Fibroblast of lung (primary cell): ENCODE measurements at regions not wholly inside any gene's neighbourhood (a gene's known extent, or its start where the extent isn't known, plus 50 kb on each side); places are given as distances from the start of the nearest gene placed in this dataset.

Experiments
- DNase-seq, 2 donors: peaks; one replicate each; pipeline versions ENCODE4 v3.0.0 to v3.0.0-alpha.2; 2010; ENCODE audit warnings: low read depth in 2 of 2
- H2AFZ ChIP-seq: 2 replicates; pipeline ENCODE4 v1.5.1; 2012; ENCODE audit warnings: low read length, control low read depth, inconsistent platforms
- H3K27ac ChIP-seq: 2 replicates; pipeline ENCODE4 v1.5.1; 2011; ENCODE audit warnings: low read length, control low read depth; ENCODE audit not compliant: insufficient read depth
- H3K27me3 ChIP-seq: 2 replicates; pipeline ENCODE4 v1.5.1; 2011; ENCODE audit warnings: mild to moderate bottlenecking, low read length; ENCODE audit not compliant: control insufficient read depth, insufficient read depth
- H3K36me3 ChIP-seq: 2 replicates; pipeline ENCODE4 v1.5.1; 2011; ENCODE audit warnings: low read length; ENCODE audit not compliant: control insufficient read depth, insufficient read depth
- H3K4me1 ChIP-seq: 2 replicates; pipeline ENCODE4 v1.5.1; 2011; ENCODE audit warnings: low read length; ENCODE audit not compliant: control insufficient read depth, insufficient read depth; ENCODE audit errors: extremely low read depth
- H3K4me2 ChIP-seq: 2 replicates; pipeline ENCODE4 v1.5.1; 2011; ENCODE audit warnings: low read length, control low read depth; ENCODE audit not compliant: insufficient read depth; ENCODE audit errors: extremely low read depth
- H3K4me3 ChIP-seq, 4 experiments: fragments of 200-600 bp in 1 of 4; sonication (generic) in 1 of 4; replicated peaks in 1 of 4; 2 replicates each; pipeline ENCODE4 v1.5.1; 2011 to 2016; ENCODE audit warnings: low read length in 4 of 4, low read depth in 3 of 4, mild to moderate bottlenecking in 3 of 4, control low read depth in 2 of 4, inconsistent platforms in 1 of 4, mixed read lengths in 1 of 4; ENCODE audit not compliant: insufficient read depth in 1 of 4; ENCODE audit errors: control extremely low read depth in 1 of 4
- H3K79me2 ChIP-seq: 2 replicates; pipeline ENCODE4 v1.5.1; 2012; ENCODE audit warnings: mild to moderate bottlenecking, low read length, inconsistent platforms; ENCODE audit not compliant: control insufficient read depth, insufficient read depth
- H3K9ac ChIP-seq: 2 replicates; pipeline ENCODE4 v1.5.1; 2011; ENCODE audit warnings: mild to moderate bottlenecking, low read length, control low read depth; ENCODE audit not compliant: insufficient read depth
- H3K9me3 ChIP-seq: 2 replicates; pipeline ENCODE4 v1.5.1; 2012; ENCODE audit warnings: low read depth, low read length; ENCODE audit not compliant: control insufficient read depth, insufficient read depth
- H4K20me1 ChIP-seq: 2 replicates; pipeline ENCODE4 v1.5.1; 2011; ENCODE audit warnings: low read length; ENCODE audit not compliant: control insufficient read depth, insufficient read depth; ENCODE audit errors: extremely low read depth
- CTCF ChIP-seq, 2 donors: IDR thresholded peaks in 1 of 2; conservative IDR thresholded peaks in 1 of 2; 1 replicate in 1 of 2; 2 replicates in 1 of 2; pipeline ENCODE4 v1.5.1; 2011 to 2012; ENCODE audit warnings: low read length in 2 of 2, control low read depth in 1 of 2, inconsistent platforms in 1 of 2, low read depth in 1 of 2, mild to moderate bottlenecking in 1 of 2
- EZH2 ChIP-seq: IDR thresholded peaks from 2 replicates; pipeline ENCODE4 v1.5.1; 2012; ENCODE audit warnings: low read length, control low read depth, mild to moderate bottlenecking; ENCODE audit errors: missing control alignments

- no peak overlapping the region for H3K27ac ChIP-seq
- TF ChIP-seq CTCF (conservative IDR thresholded peaks at IDR 0.05 in 1 of 2, IDR thresholded peaks at IDR 0.05 in 1 of 2; ENCODE audit: low read depth in 1 of 2, low read length in 2 of 2) (no peak), EZH2 (no peak)
- no peaks in the 10 kb centered on the region for H3K79me2 ChIP-seq
- H3K4me3 ChIP-seq: no peak overlapping the region
- no peak overlapping the region for H3K9ac ChIP-seq
- H3K9me3 ChIP-seq: no peaks in the 10 kb centered on the region
- no peaks in the 10 kb centered on the region for H4K20me1 ChIP-seq
- H3K4me1 ChIP-seq: no peaks in the 10 kb centered on the region
- peak in 1 of 2 donors; percentile 51 for DNase-seq
- H3K4me2 ChIP-seq: no peak overlapping the region
- no peaks in the 10 kb centered on the region for H3K27me3 ChIP-seq
- H3K36me3 ChIP-seq: no peaks in the 10 kb centered on the region
- H2AFZ ChIP-seq: no peak overlapping the region
Measured at GRCh38 chr3:5317557-5317956, 130.1 kb downstream of the EDEM1 start.

GRCh38 chr3:5319454-5319853 is 131.9 kb downstream of the EDEM1 start:
- H4K20me1 ChIP-seq: no peaks in the 10 kb centered on the region
- H3K4me2 ChIP-seq: no peak overlapping the region
- no peak overlapping the region for H2AFZ ChIP-seq
- no peaks in the 10 kb centered on the region for H3K4me1 ChIP-seq
- TF ChIP-seq EZH2: no peak
- no peak for TF ChIP-seq CTCF (conservative IDR thresholded peaks at IDR 0.05 in 1 of 2, IDR thresholded peaks at IDR 0.05 in 1 of 2; ENCODE audit: low read depth in 1 of 2, low read length in 2 of 2)
- DNase-seq: no peak
- H3K36me3 ChIP-seq: no peaks in the 10 kb centered on the region
- H3K4me3 ChIP-seq: no peak overlapping the region
- no peaks in the 10 kb centered on the region for H3K9me3 ChIP-seq
- no peaks in the 10 kb centered on the region for H3K79me2 ChIP-seq
- no peak overlapping the region for H3K9ac ChIP-seq
- H3K27ac ChIP-seq: no peak overlapping the region
- no peaks in the 10 kb centered on the region for H3K27me3 ChIP-seq

- no peaks in the 10 kb centered on the region for H3K27me3 ChIP-seq
- no peak overlapping the region for H3K9ac ChIP-seq
- no peak overlapping the region for H3K27ac ChIP-seq
- H3K9me3 ChIP-seq: no peaks in the 10 kb centered on the region
- no peaks in the 10 kb centered on the region for H3K36me3 ChIP-seq
- TF ChIP-seq EZH2 (no peak), CTCF (conservative IDR thresholded peaks at IDR 0.05 in 1 of 2, IDR thresholded peaks at IDR 0.05 in 1 of 2; ENCODE audit: low read depth in 1 of 2, low read length in 2 of 2) (no peak)
- H3K4me2 ChIP-seq: no peak overlapping the region
- peak in 1 of 2 donors; percentile 55 for DNase-seq
- H3K4me1 ChIP-seq: no peaks in the 10 kb centered on the region
- no peaks in the 10 kb centered on the region for H4K20me1 ChIP-seq
- H3K4me3 ChIP-seq: no peak overlapping the region
- no peaks in the 10 kb centered on the region for H3K79me2 ChIP-seq
- H2AFZ ChIP-seq: no peak overlapping the region
Measured at GRCh38 chr3:5321666-5322340, 134.3 kb downstream of the EDEM1 start.
